PC-3 (cell line): ENCODE measurements at regions not wholly inside any gene's neighbourhood (a gene's known extent, or its start where the extent isn't known, plus 50 kb on each side); places are given as distances from the start of the nearest gene placed in this dataset.
A peak's percentile ranks its signal among the peaks of the same experiment; 100 is the strongest.
"Not testable (repeated sequence)": the region's sequence is repeated elsewhere in the genome, so short reads cannot be mapped to it uniquely, and the experiment has no call there.

Experiments used
- ATAC-seq: fragments of 200-7000 bp; cut with Tn5 transposase; 2 replicates; pipeline ENCODE4 v1.9.1; 2020; ENCODE audit warnings: mild to moderate bottlenecking, moderate library complexity
- BruUV-seq: library from RNA; stranded (reverse); fragments of 400-500 nt; replicated peaks from 2 replicates; lab custom pipeline; 2021; lab: Mats Ljungman, UMichigan
- CTCF ChIA-PET: fragments of 300-600 bp; sonication (Branson Sonifier 250); formaldehyde crosslinking; loops from one replicate; lab custom pipeline; 2022; ENCODE audit warnings: antibody characterized with exemption; lab: Charles Lee
- POLR2A ChIA-PET: fragments of 300-600 bp; sonication (Branson Sonifier 250); formaldehyde crosslinking; loops from one replicate; lab custom pipeline; 2022; ENCODE audit warnings: antibody characterized with exemption; ENCODE audit not compliant: unreplicated experiment; lab: Charles Lee
- DNase-seq: peaks from one replicate; pipeline ENCODE4 v3.0.0-alpha.2; 2015
- H2AFZ ChIP-seq: fragments of 300-600 bp; sonication (generic); 2 replicates; pipeline ENCODE4 v1.6.0; 2016; ENCODE audit warnings: antibody characterized with exemption, low read length
- H3F3A ChIP-seq: fragments of 300-600 bp; sonication (generic); one replicate; pipeline ENCODE4 v1.6.0; 2017; ENCODE audit warnings: antibody characterized with exemption, low read length, control low read depth, mild to moderate bottlenecking; ENCODE audit not compliant: unreplicated experiment
- H3K27ac ChIP-seq: fragments of 300-600 bp; sonication (generic); 2 replicates; pipeline ENCODE4 v1.5.1; 2016; ENCODE audit warnings: mild to moderate bottlenecking, low read length
- H3K27me3 ChIP-seq: fragments of 300-600 bp; sonication (generic); 2 replicates; pipeline ENCODE4 v1.6.1; 2016; ENCODE audit warnings: low read length, mixed read lengths
- H3K36me3 ChIP-seq: fragments of 300-600 bp; sonication (generic); 2 replicates; pipeline ENCODE4 v1.6.1; 2016; ENCODE audit warnings: low read depth, mixed run types, low read length, mixed read lengths
- H3K4me1 ChIP-seq: fragments of 300-600 bp; sonication (generic); 2 replicates; pipeline ENCODE4 v1.5.1; 2016; ENCODE audit warnings: low read length; ENCODE audit not compliant: insufficient read depth
- H3K4me2 ChIP-seq: fragments of 300-600 bp; sonication (generic); 2 replicates; pipeline ENCODE4 v1.6.0; 2016; ENCODE audit warnings: low read length
- H3K4me3 ChIP-seq: fragments of 300-600 bp; sonication (generic); 2 replicates; pipeline ENCODE4 v1.5.1; 2016; ENCODE audit warnings: mild to moderate bottlenecking, low read length, mixed read lengths
- H3K79me2 ChIP-seq: fragments of 300-600 bp; sonication (generic); 2 replicates; pipeline ENCODE4 v1.6.1; 2017; ENCODE audit warnings: low read length, mixed read lengths
- H3K9ac ChIP-seq: fragments of 300-600 bp; sonication (generic); 2 replicates; pipeline ENCODE4 v1.6.0; 2016; ENCODE audit warnings: mild to moderate bottlenecking, low read length
- H3K9me2 ChIP-seq: fragments of 300-600 bp; sonication (generic); replicated peaks from 2 replicates; pipeline ENCODE4 v1.6.1; 2016; ENCODE audit warnings: mixed run types, low read length, mixed read lengths
- H3K9me3 ChIP-seq: fragments of 300-600 bp; sonication (generic); 2 replicates; pipeline ENCODE4 v1.6.1; 2016; ENCODE audit warnings: low read length, mixed read lengths
- H4K20me1 ChIP-seq: fragments of 300-600 bp; sonication (generic); 2 replicates; pipeline ENCODE4 v1.6.1; 2016; ENCODE audit warnings: low read length, mixed read lengths
- EZH2 ChIP-seq: fragments of 300-600 bp; sonication (generic); IDR thresholded peaks from one replicate; pipeline ENCODE4 v1.6.1; 2017; ENCODE audit warnings: antibody characterized with exemption, mild to moderate bottlenecking, low read length; ENCODE audit not compliant: unreplicated experiment
- EZH2phosphoT487 ChIP-seq: fragments of 300-600 bp; sonication (generic); IDR thresholded peaks from 2 replicates; pipeline ENCODE4 v1.6.1; 2018; ENCODE audit warnings: mild to moderate bottlenecking, antibody characterized with exemption, low read length, borderline replicate concordance
- intact Hi-C: fragments of 100-400 bp; cut with micrococcal nuclease; formaldehyde crosslinking; loops from 2 replicates; pipeline ENCODE4 v1.9.0; 2023
- TF ChIP-seq, protein P1 (sequence below): fragments of 300-600 bp; sonication (generic); conservative IDR thresholded peaks from 2 replicates; pipeline ENCODE4 v1.5.1; 2017; ENCODE audit warnings: antibody characterized with exemption, low read depth, mild to moderate bottlenecking, low read length

DNA sequence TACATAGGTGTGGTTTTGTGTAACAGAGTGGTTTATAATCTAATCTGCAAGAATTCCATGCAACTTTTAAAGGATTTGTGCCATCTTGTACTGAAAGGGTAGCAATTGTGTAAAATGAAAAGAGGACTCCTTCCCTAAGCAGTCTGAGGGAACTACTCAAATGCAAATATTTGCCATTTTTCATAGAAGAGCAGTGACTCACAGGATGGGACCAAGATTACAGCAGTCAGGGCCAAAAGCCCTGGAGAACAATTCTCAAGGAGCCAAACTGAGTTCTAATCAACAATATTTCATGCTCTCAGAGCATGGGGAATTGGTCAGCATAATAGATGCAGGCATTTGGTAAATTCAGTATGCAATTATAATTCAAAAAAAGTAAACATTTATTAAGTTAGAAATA lies 495.8 kb downstream of the CHSY3 start:
- no peak for TF ChIP-seq EZH2
- no peak for TF ChIP-seq EZH2phosphoT487
- TF ChIP-seq, protein P1, sequence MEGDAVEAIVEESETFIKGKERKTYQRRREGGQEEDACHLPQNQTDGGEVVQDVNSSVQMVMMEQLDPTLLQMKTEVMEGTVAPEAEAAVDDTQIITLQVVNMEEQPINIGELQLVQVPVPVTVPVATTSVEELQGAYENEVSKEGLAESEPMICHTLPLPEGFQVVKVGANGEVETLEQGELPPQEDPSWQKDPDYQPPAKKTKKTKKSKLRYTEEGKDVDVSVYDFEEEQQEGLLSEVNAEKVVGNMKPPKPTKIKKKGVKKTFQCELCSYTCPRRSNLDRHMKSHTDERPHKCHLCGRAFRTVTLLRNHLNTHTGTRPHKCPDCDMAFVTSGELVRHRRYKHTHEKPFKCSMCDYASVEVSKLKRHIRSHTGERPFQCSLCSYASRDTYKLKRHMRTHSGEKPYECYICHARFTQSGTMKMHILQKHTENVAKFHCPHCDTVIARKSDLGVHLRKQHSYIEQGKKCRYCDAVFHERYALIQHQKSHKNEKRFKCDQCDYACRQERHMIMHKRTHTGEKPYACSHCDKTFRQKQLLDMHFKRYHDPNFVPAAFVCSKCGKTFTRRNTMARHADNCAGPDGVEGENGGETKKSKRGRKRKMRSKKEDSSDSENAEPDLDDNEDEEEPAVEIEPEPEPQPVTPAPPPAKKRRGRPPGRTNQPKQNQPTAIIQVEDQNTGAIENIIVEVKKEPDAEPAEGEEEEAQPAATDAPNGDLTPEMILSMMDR = no peak
- ATAC-seq = peak; percentile 100
- Histone ChIP-seq H3K9me3 (no peaks in the 10 kb centered on the region), H3K36me3 (no peaks in the 10 kb centered on the region), H3K27ac (peak overlapping the region; percentile 83), H3K79me2 (no peaks in the 10 kb centered on the region), H3K27me3 (no peaks in the 10 kb centered on the region), H3F3A (no peaks in the 10 kb centered on the region), H3K4me2 (peak overlapping the region; percentile 27), H2AFZ (no peak overlapping the region), H3K9ac (peak overlapping the region; percentile 27), H3K4me3 (no peak overlapping the region), H3K4me1 (peaks cover 15% of the 10 kb centered on the region), H3K9me2 (no peaks in the 10 kb centered on the region), H4K20me1 (no peaks in the 10 kb centered on the region)
- peak; percentile 88 for DNase-seq
- intact Hi-C loops = loop anchor here (5.0 kb wide), 2 partner anchors 113 to 322 kb away; no protein-coding TSS in a partner anchor
- no TSS peak for BruUV-seq
- CTCF ChIA-PET = no interaction called here
- POLR2A ChIA-PET = no interaction called here

- POLR2A ChIA-PET = no interaction called here
- intact Hi-C loops = no loop called here
Observed at GRCh38 chr5:130398825-130399224, 494.6 kb downstream of the CHSY3 start.

DNA sequence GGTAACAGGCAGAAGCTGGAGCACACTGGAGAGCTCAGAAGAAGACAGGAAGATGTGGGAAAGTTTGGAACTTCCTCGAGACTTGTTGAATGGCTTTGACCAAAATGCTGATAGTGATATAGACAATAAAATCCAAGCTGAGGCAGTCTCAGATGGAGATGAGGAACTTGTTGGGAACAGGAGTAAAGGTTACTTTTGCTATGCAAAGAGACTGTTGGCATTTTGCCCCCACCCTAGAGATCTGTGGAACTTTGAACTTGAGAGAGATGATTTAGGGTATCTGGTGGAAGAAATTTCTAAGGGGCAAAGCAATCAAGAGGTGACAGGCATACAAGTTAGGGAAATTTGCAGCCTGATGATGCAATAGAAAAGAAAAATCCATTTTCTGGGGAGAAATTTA lies 493.5 kb downstream of the CHSY3 start:
- CTCF ChIA-PET, H3K9me3 ChIP-seq, H3K4me2 ChIP-seq, H2AFZ ChIP-seq, H3K36me3 ChIP-seq, BruUV-seq, POLR2A ChIA-PET, intact Hi-C loops, H3K4me3 ChIP-seq, H4K20me1 ChIP-seq, DNase-seq, H3K27me3 ChIP-seq, H3K79me2 ChIP-seq, H3K9me2 ChIP-seq, ATAC-seq, H3F3A ChIP-seq, H3K27ac ChIP-seq, H3K9ac ChIP-seq: not testable (repeated sequence)
- H3K4me1 ChIP-seq = peaks cover 15% of the 10 kb centered on the region

More at GRCh38 chr5:130398825-130399224, 494.6 kb downstream of the CHSY3 start:
- peaks cover 15% of the 10 kb centered on the region for H3K4me1 ChIP-seq
- no TSS peak for BruUV-seq
- ATAC-seq (no peak), DNase-seq (no peak)
- H4K20me1 ChIP-seq = no peaks in the 10 kb centered on the region
- H3F3A ChIP-seq = no peaks in the 10 kb centered on the region
- no peak overlapping the region for H3K27ac ChIP-seq
- no peaks in the 10 kb centered on the region for H3K9me3 ChIP-seq
- no peaks in the 10 kb centered on the region for H3K9me2 ChIP-seq
- no peak for TF ChIP-seq EZH2
- TF ChIP-seq, protein P1 = no peak
- H3K79me2 ChIP-seq = no peaks in the 10 kb centered on the region
- no peak overlapping the region for H3K4me3 ChIP-seq
- H3K9ac ChIP-seq = no peak overlapping the region
- H3K27me3 ChIP-seq = no peaks in the 10 kb centered on the region
- H3K4me2 ChIP-seq = no peak overlapping the region
- CTCF ChIA-PET = no interaction called here
- H2AFZ ChIP-seq = no peak overlapping the region
- H3K36me3 ChIP-seq = no peaks in the 10 kb centered on the region
